ENCODE measurements at regions not wholly inside any gene's neighbourhood (a gene's known extent, or its start where the extent isn't known, plus 50 kb on each side); places are given as distances from the start of the nearest gene placed in this dataset.

DNA sequence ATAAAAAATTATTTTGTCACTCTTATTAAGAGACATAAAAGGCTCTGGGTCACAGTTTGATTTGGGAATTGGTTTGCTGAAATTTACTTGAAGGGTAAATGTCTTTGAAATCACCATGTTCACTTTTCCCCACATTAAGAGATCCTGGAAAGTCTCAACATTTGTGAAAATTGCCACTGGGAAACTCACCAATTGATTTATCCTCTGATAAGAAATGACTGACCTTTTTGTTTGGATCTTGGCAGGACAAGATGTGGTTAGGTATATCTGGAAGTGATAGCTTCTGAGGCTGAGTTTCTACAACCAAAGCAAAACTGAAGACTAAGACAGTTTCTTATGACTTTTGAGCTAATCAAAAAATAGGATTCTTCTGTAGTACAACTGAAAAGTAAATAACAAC, 107.1 kb upstream of the TMEM106B start:
- POLR2A ChIA-PET (ENCODE audit: low non-redundant PET), result no interaction called here

DNA sequence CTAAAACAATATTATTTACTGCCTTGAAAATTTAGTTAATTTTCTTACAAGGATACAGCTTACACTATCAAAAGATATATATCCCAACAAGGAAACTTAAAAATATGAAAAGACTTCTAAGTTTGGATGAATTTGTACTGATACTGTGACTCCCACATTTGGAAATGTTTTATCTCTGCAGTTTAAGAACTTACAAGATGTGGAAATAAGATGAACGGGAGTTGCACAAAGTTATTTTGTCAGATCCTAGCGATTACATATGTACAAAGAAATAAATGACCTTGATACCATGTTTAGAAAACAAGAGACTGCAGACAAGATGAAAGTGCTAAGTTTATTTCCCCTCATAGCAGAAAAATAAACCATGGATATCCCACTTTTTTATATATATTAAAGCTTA, 103.7 kb upstream of the TMEM106B start:
- TF ChIP-seq, protein P1, sequence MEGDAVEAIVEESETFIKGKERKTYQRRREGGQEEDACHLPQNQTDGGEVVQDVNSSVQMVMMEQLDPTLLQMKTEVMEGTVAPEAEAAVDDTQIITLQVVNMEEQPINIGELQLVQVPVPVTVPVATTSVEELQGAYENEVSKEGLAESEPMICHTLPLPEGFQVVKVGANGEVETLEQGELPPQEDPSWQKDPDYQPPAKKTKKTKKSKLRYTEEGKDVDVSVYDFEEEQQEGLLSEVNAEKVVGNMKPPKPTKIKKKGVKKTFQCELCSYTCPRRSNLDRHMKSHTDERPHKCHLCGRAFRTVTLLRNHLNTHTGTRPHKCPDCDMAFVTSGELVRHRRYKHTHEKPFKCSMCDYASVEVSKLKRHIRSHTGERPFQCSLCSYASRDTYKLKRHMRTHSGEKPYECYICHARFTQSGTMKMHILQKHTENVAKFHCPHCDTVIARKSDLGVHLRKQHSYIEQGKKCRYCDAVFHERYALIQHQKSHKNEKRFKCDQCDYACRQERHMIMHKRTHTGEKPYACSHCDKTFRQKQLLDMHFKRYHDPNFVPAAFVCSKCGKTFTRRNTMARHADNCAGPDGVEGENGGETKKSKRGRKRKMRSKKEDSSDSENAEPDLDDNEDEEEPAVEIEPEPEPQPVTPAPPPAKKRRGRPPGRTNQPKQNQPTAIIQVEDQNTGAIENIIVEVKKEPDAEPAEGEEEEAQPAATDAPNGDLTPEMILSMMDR (conservative IDR thresholded peaks at IDR 0.05; ENCODE audit: low read depth), result no peak
- no peak overlapping the region for H3K27ac ChIP-seq
- ChIA-PET CTCF (no interaction called here), POLR2A (ENCODE audit: low non-redundant PET) (no interaction called here)
- no peak for DNase-seq (ENCODE audit: low spot score)

More for the DNA sequence above, 107.1 kb upstream of the TMEM106B start:
- TF ChIP-seq, protein P1 (conservative IDR thresholded peaks at IDR 0.05; ENCODE audit: low read depth), result no peak
- H3K27ac ChIP-seq, result no peak overlapping the region
- DNase-seq (ENCODE audit: low spot score), result no peak
- CTCF ChIA-PET, result interaction anchor here (0.6 to 0.7 kb wide), 2 partner anchors 12 to 14 kb away, joined by 3 read pairs; no protein-coding TSS in a partner anchor

DNA sequence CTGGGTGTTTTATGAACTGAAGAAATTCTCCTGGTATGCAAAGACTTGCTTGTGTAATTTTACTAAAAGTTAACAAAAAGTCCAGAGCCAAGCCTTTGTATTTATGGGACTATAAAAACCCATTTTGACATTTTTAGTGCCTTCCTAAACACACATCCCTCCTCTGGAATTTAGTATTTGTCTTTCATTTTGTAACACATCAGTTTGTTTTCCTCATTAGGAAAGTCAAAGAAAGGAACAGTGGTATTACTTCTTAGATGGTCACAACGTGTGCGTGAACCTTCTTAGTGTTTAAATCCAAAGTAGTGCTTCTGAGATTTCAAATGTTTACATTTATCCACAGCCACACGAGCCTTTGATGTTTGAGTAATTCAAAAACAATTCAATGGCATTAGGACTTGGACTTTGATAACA, 103.2 kb upstream of the TMEM106B start:
- POLR2A ChIA-PET (ENCODE audit: low non-redundant PET), result no interaction called here
- H3K27ac ChIP-seq, result no peak overlapping the region
- CTCF ChIA-PET, result no interaction called here
- TF ChIP-seq, protein P1 (conservative IDR thresholded peaks at IDR 0.05; ENCODE audit: low read depth), result no peak
- no peak for DNase-seq (ENCODE audit: low spot score)

DNA sequence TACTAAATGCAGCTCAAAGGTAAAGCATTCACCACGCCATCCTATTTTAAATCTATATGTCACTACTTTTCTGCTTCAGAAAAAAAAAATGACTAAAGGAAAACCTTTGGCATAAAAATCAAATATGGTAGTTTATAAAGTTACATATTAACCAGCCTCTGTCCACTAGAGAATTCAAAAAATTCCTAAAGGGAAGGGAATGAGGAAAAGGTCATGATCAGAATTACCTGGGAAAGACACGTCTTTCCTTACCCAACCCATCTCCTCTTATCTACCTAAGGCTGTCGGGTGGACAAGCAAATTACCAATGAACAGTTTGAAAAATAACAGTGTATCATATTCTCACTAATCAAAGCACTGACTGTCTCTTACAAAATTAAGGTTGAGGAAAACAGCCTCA, 100.7 kb upstream of the TMEM106B start:
- TF ChIP-seq, protein P1 (conservative IDR thresholded peaks at IDR 0.05; ENCODE audit: low read depth), result no peak
- no peak for DNase-seq (ENCODE audit: low spot score)
- ChIA-PET CTCF (interaction anchor here (0.8 kb wide), 1 partner anchor 14 kb away, joined by 3 read pairs; no protein-coding TSS in a partner anchor), POLR2A (ENCODE audit: low non-redundant PET) (no interaction called here)
- no peak overlapping the region for H3K27ac ChIP-seq

DNA sequence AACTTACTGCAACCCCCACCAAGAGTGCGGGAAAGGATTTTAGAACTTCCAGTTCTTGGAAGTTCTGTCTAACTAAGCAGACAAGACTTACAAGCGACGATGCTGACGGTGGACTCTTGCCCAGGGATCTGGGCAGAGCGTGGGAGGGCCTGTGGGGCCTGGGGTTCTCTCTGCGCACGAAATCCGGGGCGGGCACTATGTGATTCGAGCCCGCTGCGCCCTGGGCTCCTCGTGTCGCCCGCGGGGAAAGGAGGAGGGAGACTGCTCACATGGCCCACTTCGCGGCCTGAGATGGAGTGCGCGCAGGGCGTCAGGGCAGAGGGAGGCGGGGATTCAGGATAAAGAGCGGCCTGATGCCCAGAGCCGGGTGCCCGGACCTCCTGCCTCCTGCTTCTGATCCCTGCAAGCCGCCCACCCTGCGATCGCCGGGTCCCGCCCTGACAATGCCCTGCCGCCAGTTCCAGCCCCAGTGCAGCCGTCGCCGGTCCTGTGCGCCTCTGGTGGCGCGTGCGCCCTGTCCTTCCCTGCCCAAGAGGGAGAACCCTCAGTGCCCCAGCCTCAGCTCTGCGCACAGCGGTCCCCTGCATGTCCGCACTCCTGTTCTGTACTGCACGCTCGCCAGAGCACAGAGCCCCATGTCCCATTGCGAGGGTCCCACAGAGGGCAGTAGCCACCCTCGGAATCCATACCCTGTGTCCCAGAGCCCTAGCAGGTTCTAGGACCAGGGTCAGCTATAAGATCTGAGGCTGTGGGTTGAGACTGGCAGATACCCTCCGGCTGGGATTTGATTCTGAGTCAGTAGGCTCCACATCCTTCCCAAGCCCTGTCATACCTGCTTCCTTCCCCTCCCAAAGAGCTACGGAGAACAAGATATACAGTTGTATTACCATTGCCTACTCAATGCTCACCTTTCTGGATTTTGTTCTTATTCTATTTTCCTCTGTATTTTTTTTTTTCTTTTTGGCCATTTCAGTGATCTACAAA, 99.4 kb upstream of the TMEM106B start:
- CTCF ChIA-PET, result no interaction called here
- POLR2A ChIA-PET (ENCODE audit: low non-redundant PET), result no interaction called here
- DNase-seq (ENCODE audit: low spot score), result no peak
- TF ChIP-seq, protein P1 (conservative IDR thresholded peaks at IDR 0.05; ENCODE audit: low read depth), result no peak
- H3K27ac ChIP-seq, result no peak overlapping the region

DNA sequence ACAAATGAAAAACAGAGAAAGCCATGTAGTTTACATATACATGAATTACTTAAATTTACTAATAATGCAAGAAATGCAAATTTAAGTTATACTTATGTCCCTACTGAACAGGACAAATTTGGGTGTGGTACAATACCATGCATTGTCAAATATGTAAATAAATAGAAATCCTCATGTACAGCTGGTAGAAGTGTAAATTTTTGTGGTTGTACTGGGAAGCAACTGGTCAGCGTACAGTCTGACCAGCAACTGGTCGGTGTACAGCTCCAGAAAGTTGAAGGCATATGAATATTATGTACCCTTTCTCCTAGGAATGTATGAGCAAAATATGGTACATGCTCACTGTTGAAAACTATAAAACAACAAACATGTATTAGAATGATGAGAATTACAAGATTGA, 93.9 kb upstream of the TMEM106B start:
- ChIA-PET POLR2A (ENCODE audit: low non-redundant PET) (no interaction called here), CTCF (interaction anchor here (0.5 to 0.7 kb wide), 3 partner anchors 8 to 131 kb away, joined by 3 to 6 read pairs (median 4); no protein-coding TSS in a partner anchor)
- TF ChIP-seq, protein P1 (conservative IDR thresholded peaks at IDR 0.05; ENCODE audit: low read depth), result no peak
- no peak overlapping the region for H3K27ac ChIP-seq
- DNase-seq (ENCODE audit: low spot score), result no peak
